Caco-2 (cell line): ENCODE measurements at regions not wholly inside any gene's neighbourhood (a gene's known extent, or its start where the extent isn't known, plus 50 kb on each side); places are given as distances from the start of the nearest gene placed in this dataset.

ENCODE experiments used
- BruUV-seq: library from RNA; stranded (reverse); fragments of 400-500 nt; replicated peaks from 2 replicates; lab custom pipeline; 2021; lab: Mats Ljungman, UMichigan
- CTCF ChIA-PET: fragments of 300-600 bp; sonication (Branson Sonifier 250); formaldehyde crosslinking; loops from one replicate; lab custom pipeline; 2022; ENCODE audit warnings: antibody characterized with exemption; lab: Charles Lee
- POLR2A ChIA-PET: fragments of 300-600 bp; sonication (Branson Sonifier 250); formaldehyde crosslinking; loops from one replicate; lab custom pipeline; 2022; ENCODE audit warnings: antibody characterized with exemption; lab: Charles Lee
- DNase-seq, 2 experiments: peaks; one replicate each; pipeline versions ENCODE4 v3.0.0 to v3.0.0-alpha.2; 2020 to 2022
- H3K27me3 ChIP-seq: replicated peaks from 2 replicates; pipeline ENCODE4 v1.6.0; 2011; ENCODE audit warnings: low read length; ENCODE audit not compliant: control insufficient read depth, insufficient read depth
- H3K36me3 ChIP-seq: 2 replicates; pipeline ENCODE4 v1.5.1; 2011; ENCODE audit warnings: low read length; ENCODE audit not compliant: control insufficient read depth, insufficient read depth
- H3K4me1 ChIP-seq: fragments of 250-450 bp; sonication (Bioruptor Pico); 2 replicates; pipeline ENCODE4 v1.5.1; 2020; ENCODE audit warnings: mild to moderate bottlenecking
- H3K4me3 ChIP-seq: 2 replicates; pipeline ENCODE4 v1.5.1; 2011; ENCODE audit warnings: low read depth, mild to moderate bottlenecking, control low read depth, low read length
- H3K9me3 ChIP-seq: fragments of 250-450 bp; sonication (Bioruptor Pico); 2 replicates; pipeline ENCODE4 v1.5.1; 2020; ENCODE audit warnings: mild to moderate bottlenecking, moderate library complexity
- H3K27ac Mint-ChIP-seq: one replicate; pipeline ENCODE4 v1.8.0; 2022; ENCODE audit warnings: mixed read lengths; ENCODE audit not compliant: unreplicated experiment
- H3K27me3 Mint-ChIP-seq: one replicate; pipeline ENCODE4 v1.8.0; 2022; ENCODE audit warnings: mixed read lengths; ENCODE audit not compliant: insufficient read depth, unreplicated experiment
- H3K36me3 Mint-ChIP-seq: one replicate; pipeline ENCODE4 v1.8.0; 2022; ENCODE audit warnings: mild to moderate bottlenecking, mixed read lengths; ENCODE audit not compliant: insufficient read depth, unreplicated experiment
- H3K4me1 Mint-ChIP-seq: one replicate; pipeline ENCODE4 v1.8.0; 2022; ENCODE audit warnings: low read depth, mixed read lengths; ENCODE audit not compliant: unreplicated experiment
- H3K4me3 Mint-ChIP-seq: one replicate; pipeline ENCODE4 v1.8.0; 2022; ENCODE audit warnings: mild to moderate bottlenecking, moderate library complexity, mixed read lengths; ENCODE audit not compliant: unreplicated experiment
- H3K9me3 Mint-ChIP-seq: one replicate; pipeline ENCODE4 v1.8.0; 2022; ENCODE audit warnings: mixed read lengths; ENCODE audit not compliant: unreplicated experiment
- intact Hi-C: fragments of 100-400 bp; cut with micrococcal nuclease; formaldehyde crosslinking; loops from one replicate; pipeline ENCODE4 v1.10.0; 2022; ENCODE audit not compliant: unreplicated experiment
- TF ChIP-seq, protein P1 (sequence below), 2 experiments: fragments of 200-600 bp in 1 of 2; IDR thresholded peaks; 1 replicate in 1 of 2; 2 replicates in 1 of 2; pipeline versions ENCODE4 v1.5.1 to v1.8.0; 2011 to 2022; ENCODE audit warnings: antibody characterized with exemption in 1 of 2, control low read depth in 1 of 2, inconsistent platforms in 1 of 2, low read depth in 1 of 2, low read length in 1 of 2, mild to moderate bottlenecking in 1 of 2, moderate library complexity in 1 of 2; ENCODE audit not compliant: insufficient read depth in 1 of 2, severe bottlenecking in 1 of 2, unreplicated experiment in 1 of 2

DNA sequence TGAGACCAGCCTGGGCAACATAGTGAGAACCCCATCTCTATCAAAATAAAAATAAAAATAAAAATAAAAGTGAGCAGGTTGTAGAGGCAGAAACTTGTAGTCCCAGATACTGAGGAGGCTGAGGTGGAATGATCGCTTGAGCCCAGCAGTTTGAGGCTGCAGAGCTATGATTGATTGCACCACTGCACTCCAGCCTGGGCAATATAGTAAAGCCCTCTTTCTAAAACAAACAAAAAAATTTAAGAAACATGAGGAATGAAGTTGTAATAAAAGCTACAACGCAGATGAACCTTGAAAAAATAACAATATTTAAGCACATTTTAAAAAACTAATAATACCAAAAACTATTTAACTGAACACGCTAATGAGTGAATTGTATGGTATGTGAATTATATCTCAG, 919.3 kb downstream of the UQCRFS1 start:
- H3K4me1 Mint-ChIP-seq = no peaks in the 10 kb centered on the region
- no peaks in the 10 kb centered on the region for H3K27me3 Mint-ChIP-seq
- intact Hi-C loops = no loop called here
- DNase-seq = no peak
- no TSS peak for BruUV-seq
- no peaks in the 10 kb centered on the region for H3K4me1 ChIP-seq
- TF ChIP-seq, protein P1, sequence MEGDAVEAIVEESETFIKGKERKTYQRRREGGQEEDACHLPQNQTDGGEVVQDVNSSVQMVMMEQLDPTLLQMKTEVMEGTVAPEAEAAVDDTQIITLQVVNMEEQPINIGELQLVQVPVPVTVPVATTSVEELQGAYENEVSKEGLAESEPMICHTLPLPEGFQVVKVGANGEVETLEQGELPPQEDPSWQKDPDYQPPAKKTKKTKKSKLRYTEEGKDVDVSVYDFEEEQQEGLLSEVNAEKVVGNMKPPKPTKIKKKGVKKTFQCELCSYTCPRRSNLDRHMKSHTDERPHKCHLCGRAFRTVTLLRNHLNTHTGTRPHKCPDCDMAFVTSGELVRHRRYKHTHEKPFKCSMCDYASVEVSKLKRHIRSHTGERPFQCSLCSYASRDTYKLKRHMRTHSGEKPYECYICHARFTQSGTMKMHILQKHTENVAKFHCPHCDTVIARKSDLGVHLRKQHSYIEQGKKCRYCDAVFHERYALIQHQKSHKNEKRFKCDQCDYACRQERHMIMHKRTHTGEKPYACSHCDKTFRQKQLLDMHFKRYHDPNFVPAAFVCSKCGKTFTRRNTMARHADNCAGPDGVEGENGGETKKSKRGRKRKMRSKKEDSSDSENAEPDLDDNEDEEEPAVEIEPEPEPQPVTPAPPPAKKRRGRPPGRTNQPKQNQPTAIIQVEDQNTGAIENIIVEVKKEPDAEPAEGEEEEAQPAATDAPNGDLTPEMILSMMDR (IDR thresholded peaks at IDR 0.05; ENCODE audit: insufficient read depth in 1 of 2, low read depth in 1 of 2, low read length in 1 of 2, severe bottlenecking in 1 of 2, unreplicated experiment in 1 of 2) = no peak
- no peaks in the 10 kb centered on the region for H3K27me3 ChIP-seq
- H3K27ac Mint-ChIP-seq = no peak overlapping the region
- CTCF ChIA-PET = no interaction called here
- no peaks in the 10 kb centered on the region for H3K36me3 ChIP-seq
- no peak overlapping the region for H3K4me3 ChIP-seq
- no peaks in the 10 kb centered on the region for H3K36me3 Mint-ChIP-seq
- peaks cover 13% of the 10 kb centered on the region for H3K9me3 Mint-ChIP-seq
- POLR2A ChIA-PET = no interaction called here
- no peak overlapping the region for H3K4me3 Mint-ChIP-seq
- H3K9me3 ChIP-seq = no peaks in the 10 kb centered on the region

DNA sequence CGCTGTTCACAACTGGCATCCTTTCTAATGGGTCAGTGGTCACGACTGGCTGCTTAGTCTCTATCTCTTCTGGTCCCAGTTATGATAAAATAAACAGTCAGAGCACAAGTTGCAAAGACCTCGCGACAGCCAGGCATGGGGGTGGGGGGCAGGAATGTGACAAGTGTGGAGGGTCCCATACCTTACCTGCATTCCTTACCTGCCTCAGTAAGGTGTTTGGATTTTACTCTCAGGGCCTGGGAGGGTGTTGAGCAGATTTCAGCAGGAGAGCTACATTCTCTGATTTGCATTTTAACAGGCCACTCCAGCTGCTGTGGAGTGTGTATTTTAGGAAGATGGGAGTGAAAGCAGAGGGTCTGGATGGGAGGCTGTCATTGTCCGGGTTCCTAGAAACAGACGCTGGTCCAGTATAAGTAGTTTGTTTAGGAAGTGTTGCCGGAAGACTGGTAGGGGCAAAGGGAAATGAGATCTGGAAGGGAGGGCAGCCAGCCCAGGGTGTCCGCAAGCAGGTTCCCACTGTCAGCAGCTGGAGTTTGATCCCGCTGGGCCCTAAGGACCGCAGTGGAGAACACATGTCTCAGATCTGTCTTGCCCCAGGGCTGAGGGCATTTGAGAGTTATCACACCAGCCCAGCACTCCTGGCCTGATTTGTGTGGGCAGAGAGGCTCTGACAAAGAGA, 920.0 kb downstream of the UQCRFS1 start:
- no TSS peak for BruUV-seq
- H3K4me3 Mint-ChIP-seq = no peak overlapping the region
- H3K27ac Mint-ChIP-seq = no peak overlapping the region
- no peaks in the 10 kb centered on the region for H3K36me3 ChIP-seq
- H3K27me3 Mint-ChIP-seq = no peaks in the 10 kb centered on the region
- H3K36me3 Mint-ChIP-seq = no peaks in the 10 kb centered on the region
- no peak for DNase-seq
- H3K9me3 Mint-ChIP-seq = peaks cover 13% of the 10 kb centered on the region
- no peaks in the 10 kb centered on the region for H3K9me3 ChIP-seq
- no peak overlapping the region for H3K4me3 ChIP-seq
- CTCF ChIA-PET = no interaction called here
- H3K4me1 ChIP-seq = no peaks in the 10 kb centered on the region
- TF ChIP-seq, protein P1 (IDR thresholded peaks at IDR 0.05; ENCODE audit: insufficient read depth in 1 of 2, low read depth in 1 of 2, low read length in 1 of 2, severe bottlenecking in 1 of 2, unreplicated experiment in 1 of 2) = no peak
- intact Hi-C loops = no loop called here
- POLR2A ChIA-PET = no interaction called here
- H3K27me3 ChIP-seq = no peaks in the 10 kb centered on the region
- no peaks in the 10 kb centered on the region for H3K4me1 Mint-ChIP-seq

DNA sequence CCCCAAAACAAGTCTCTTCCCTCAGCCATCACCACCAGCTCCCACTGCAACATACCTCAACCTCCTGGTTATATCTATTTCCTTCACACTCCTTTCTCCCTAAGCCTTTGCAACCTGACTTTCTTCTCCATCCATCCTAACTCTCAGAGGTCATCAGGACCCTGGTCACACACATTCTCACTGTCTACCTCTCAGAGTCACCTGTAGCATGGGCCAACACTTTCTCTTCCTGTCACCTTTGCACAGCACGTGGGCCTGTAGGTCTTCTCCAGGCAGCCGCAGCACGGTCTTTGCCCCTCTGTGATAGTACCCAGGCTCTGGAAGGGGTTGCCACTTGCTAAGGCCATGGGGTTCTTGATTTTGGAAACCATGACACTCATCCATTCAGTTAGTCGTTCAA, 921.1 kb downstream of the UQCRFS1 start:
- BruUV-seq = no TSS peak
- ChIA-PET CTCF (no interaction called here), POLR2A (no interaction called here)
- TF ChIP-seq, protein P1 (IDR thresholded peaks at IDR 0.05; ENCODE audit: insufficient read depth in 1 of 2, low read depth in 1 of 2, low read length in 1 of 2, severe bottlenecking in 1 of 2, unreplicated experiment in 1 of 2) = no peak
- intact Hi-C loops = no loop called here
- no peaks in the 10 kb centered on the region for H3K4me1 Mint-ChIP-seq
- Histone ChIP-seq H3K36me3 (no peaks in the 10 kb centered on the region), H3K9me3 (no peaks in the 10 kb centered on the region; the same call in 1 of the 2 replicates), H3K4me1 (no peaks in the 10 kb centered on the region), H3K4me3 (no peak overlapping the region), H3K27me3 (no peaks in the 10 kb centered on the region)
- no peak for DNase-seq
- H3K27me3 Mint-ChIP-seq = no peaks in the 10 kb centered on the region
- H3K27ac Mint-ChIP-seq = no peak overlapping the region
- no peaks in the 10 kb centered on the region for H3K36me3 Mint-ChIP-seq
- H3K4me3 Mint-ChIP-seq = no peak overlapping the region
- H3K9me3 Mint-ChIP-seq = peaks cover 13% of the 10 kb centered on the region
